IMR-90 (cell line): ENCODE measurements at regions not wholly inside any gene's neighbourhood (a gene's known extent, or its start where the extent isn't known, plus 50 kb on each side); places are given as distances from the start of the nearest gene placed in this dataset.

Source experiments
- BHLHE40 ChIP-seq: fragments of 150-350 bp; IDR thresholded peaks from 2 replicates; pipeline ENCODE4 v1.6.1; 2016; ENCODE audit warnings: mild to moderate bottlenecking, low read depth, low read length
- CEBPB ChIP-seq: IDR thresholded peaks from 2 replicates; pipeline ENCODE4 v1.6.1; 2012; ENCODE audit warnings: low read depth, low read length, improper control_type of control experiment
- FOS ChIP-seq: fragments of 150-350 bp; IDR thresholded peaks from 2 replicates; pipeline ENCODE4 v1.6.1; 2016; ENCODE audit warnings: low read depth, low read length
- MAFK ChIP-seq: IDR thresholded peaks from 2 replicates; pipeline ENCODE4 v1.6.1; 2012; ENCODE audit warnings: low read depth, low read length, improper control_type of control experiment
- MXI1 ChIP-seq: IDR thresholded peaks from 2 replicates; pipeline ENCODE4 v1.6.1; 2012; ENCODE audit warnings: low read depth, mild to moderate bottlenecking, low read length, moderate library complexity, borderline replicate concordance
- POLR2A ChIP-seq: IDR thresholded peaks from 2 replicates; pipeline ENCODE4 v1.6.1; 2012; ENCODE audit warnings: mild to moderate bottlenecking, low read depth, low read length
- RAD21 ChIP-seq: IDR thresholded peaks from 2 replicates; pipeline ENCODE4 v1.6.1; 2012; ENCODE audit warnings: low read length, improper control_type of control experiment
- RCOR1 ChIP-seq: IDR thresholded peaks from 2 replicates; pipeline ENCODE4 v1.6.1; 2012; ENCODE audit warnings: mild to moderate bottlenecking, low read length, improper control_type of control experiment; ENCODE audit not compliant: insufficient replicate concordance
- SMC3 ChIP-seq: fragments of 150-350 bp; IDR thresholded peaks from 2 replicates; pipeline ENCODE4 v1.6.1; 2016; ENCODE audit warnings: low read depth, mild to moderate bottlenecking, antibody characterized with exemption, low read length, moderate library complexity
- USF2 ChIP-seq: fragments of 150-350 bp; IDR thresholded peaks from 2 replicates; pipeline ENCODE4 v1.6.1; 2017; ENCODE audit warnings: mild to moderate bottlenecking, antibody characterized with exemption, low read length, low read depth
- TF ChIP-seq, protein P1 (sequence below): conservative IDR thresholded peaks from 2 replicates; pipeline ENCODE4 v1.5.1; 2012; ENCODE audit warnings: mild to moderate bottlenecking, low read depth, low read length, improper control_type of control experiment

DNA sequence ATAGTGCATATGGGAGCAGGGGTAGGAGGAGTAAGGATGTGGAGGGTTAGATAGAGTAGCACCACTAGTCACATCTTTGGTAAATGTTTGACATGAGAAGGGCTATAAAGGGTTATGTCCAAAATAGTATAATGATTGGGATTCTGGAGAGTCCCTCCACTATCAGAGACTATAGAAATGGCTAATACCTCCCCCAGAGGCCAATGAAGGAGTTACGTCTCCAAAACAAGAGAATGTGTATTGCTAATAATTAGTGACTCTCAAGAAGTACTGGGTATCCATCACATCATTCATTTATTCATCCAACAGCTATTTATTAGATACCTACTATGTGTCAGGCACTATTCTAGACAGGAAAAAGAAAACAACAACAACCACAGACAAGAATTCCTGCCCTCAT, 203.7 kb upstream of the UMPS start:
- no peak for TF ChIP-seq RAD21
- TF ChIP-seq POLR2A, result no peak
- TF ChIP-seq USF2, result no peak
- TF ChIP-seq, protein P1, sequence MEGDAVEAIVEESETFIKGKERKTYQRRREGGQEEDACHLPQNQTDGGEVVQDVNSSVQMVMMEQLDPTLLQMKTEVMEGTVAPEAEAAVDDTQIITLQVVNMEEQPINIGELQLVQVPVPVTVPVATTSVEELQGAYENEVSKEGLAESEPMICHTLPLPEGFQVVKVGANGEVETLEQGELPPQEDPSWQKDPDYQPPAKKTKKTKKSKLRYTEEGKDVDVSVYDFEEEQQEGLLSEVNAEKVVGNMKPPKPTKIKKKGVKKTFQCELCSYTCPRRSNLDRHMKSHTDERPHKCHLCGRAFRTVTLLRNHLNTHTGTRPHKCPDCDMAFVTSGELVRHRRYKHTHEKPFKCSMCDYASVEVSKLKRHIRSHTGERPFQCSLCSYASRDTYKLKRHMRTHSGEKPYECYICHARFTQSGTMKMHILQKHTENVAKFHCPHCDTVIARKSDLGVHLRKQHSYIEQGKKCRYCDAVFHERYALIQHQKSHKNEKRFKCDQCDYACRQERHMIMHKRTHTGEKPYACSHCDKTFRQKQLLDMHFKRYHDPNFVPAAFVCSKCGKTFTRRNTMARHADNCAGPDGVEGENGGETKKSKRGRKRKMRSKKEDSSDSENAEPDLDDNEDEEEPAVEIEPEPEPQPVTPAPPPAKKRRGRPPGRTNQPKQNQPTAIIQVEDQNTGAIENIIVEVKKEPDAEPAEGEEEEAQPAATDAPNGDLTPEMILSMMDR, result no peak
- TF ChIP-seq CEBPB, result no peak
- TF ChIP-seq FOS, result no peak
- TF ChIP-seq SMC3, result no peak
- TF ChIP-seq MXI1, result no peak
- no peak for TF ChIP-seq BHLHE40
- TF ChIP-seq MAFK, result no peak
- no peak for TF ChIP-seq RCOR1
